HG03432 (cell line): ENCODE measurements at regions not wholly inside any gene's neighbourhood (a gene's known extent, or its start where the extent isn't known, plus 50 kb on each side); places are given as distances from the start of the nearest gene placed in this dataset.

Experiments
- ATAC-seq: cut with Tn5 transposase; IDR thresholded peaks from one replicate; pipeline ENCODE4 v1.9.1; 2021; ENCODE audit warnings: mild to moderate bottlenecking, moderate library complexity; ENCODE audit not compliant: unreplicated experiment

DNA sequence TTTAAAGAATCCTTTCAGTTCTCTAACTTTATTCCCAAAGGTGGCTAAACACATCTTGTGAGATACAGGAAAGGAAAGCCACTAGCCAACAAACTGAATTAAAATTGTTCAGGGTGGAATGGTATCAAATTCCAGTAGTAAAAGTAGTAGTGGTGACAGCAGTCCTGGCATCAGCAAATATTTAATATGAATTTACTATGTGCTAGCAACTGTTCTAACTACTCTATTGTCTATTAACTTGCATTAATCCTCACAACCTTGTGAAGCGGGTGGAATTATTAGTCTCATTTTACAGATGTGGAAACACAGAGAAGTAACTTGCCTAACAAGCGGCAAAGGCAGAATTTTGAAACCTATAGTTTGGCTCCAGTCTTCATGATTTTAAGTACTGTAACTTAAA is 130.1 kb downstream of the KLF12 start:
- no peak for ATAC-seq

DNA sequence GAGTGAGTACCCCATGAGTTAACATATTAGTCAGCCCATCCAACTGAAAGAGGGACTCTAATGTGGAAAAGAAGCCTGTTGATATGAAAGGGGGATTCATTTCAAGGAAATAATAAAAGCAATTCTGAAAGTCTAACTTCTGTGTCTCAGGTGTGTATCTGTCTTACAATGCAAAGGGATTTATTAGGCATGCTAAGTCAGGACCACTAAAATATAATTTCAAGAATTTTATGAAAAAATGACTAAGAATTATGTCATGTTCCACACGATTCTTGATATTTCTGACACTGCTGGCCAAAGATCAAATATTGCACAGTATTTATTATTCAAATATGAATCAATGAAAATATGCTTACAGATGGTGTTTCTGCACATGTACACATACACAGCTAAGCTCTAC is 130.8 kb downstream of the KLF12 start:
- ATAC-seq, result no peak

DNA sequence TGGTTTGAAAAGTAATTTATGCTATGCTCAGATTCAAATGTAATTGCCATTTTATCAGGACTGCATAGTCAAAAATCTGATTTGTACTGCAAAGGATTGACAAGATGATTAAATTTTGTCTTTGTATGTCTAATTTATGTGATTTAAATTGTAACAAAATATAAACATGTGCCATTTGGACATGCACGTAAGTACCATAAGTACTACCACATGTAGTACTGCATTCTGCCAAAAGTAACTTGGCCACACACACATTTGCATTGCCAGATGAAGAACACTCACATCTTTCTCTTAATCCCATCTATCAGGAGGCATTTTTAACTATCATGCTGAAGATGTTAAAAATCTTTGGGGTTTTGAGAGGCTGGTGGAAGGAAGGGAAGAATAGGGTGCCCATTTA is 133.3 kb downstream of the KLF12 start:
- ATAC-seq, result no peak

DNA sequence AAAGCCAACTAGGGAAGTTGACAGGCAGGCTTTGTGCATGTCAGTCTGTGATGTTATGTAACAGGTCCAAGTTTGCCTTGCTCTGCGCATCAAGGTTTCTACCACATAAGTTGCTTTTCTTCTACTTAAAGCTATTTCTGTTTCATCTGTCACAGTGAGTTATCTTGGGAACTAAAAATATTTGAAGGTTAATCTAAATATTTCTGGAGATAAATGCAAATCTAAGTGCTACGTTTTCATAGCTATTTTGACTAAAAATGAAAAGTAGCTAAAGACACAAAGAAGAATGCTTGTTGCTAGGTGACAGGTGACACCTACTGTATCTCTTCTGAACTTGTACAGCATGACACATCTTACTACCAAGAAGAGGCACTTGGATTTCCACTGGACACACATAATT is 135.6 kb downstream of the KLF12 start:
- ATAC-seq, result peak; percentile 85

DNA sequence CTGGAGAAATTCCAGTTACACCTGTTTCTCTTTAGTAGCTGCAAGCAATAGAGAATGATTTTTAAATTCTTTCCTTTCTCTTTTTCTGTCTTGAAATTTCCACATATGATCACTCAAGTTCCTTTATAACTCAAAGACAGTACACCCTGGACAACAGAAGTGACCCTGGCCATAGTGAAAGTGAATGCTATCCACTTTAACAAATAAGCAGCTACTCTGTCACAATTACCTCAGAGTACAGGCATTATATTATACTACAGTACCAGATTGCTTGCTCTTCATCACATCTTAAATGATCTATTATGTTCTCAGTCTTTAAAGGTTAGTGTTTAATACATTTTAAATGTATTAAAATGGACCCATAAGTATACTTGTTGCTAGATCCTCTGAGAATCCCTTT is 136.2 kb downstream of the KLF12 start:
- ATAC-seq, result no peak

DNA sequence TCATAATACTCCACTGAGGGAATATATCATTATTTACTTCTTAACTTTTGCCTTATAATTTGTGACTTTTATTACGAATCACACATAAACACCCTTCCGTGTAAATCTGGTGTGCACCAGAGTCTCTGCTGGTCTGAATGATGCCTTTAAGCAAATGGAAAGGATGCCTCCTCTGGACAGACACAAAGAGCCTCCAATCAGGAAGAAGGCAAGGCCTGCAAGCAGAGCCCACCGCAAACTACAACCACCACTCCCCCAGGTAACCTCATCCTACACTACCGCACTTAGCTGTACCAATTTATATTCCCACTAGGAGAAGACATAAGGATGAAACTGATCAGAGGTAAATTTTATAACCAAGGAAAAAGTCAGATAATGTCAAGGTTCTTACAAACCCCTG is 137.6 kb downstream of the KLF12 start:
- ATAC-seq, result no peak

DNA sequence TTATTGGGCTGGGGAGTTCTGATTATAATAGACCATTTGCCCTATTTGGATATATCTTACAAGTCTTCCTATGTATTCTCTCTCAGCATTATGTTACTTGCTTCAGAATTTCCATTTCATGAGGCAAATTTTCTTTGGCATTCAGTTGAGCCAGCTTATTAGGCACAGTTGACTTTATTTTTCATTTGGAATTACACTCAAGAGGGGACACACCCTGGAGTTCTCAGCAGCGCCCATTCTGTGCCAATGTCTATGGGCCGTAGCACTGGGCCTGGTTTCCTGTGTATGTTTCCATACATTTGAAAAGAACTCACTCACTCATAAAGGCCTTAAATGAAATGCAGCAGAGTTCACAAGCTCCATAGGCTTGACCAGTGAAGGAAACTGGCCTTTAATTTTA is 138.5 kb downstream of the KLF12 start:
- ATAC-seq, result no peak

DNA sequence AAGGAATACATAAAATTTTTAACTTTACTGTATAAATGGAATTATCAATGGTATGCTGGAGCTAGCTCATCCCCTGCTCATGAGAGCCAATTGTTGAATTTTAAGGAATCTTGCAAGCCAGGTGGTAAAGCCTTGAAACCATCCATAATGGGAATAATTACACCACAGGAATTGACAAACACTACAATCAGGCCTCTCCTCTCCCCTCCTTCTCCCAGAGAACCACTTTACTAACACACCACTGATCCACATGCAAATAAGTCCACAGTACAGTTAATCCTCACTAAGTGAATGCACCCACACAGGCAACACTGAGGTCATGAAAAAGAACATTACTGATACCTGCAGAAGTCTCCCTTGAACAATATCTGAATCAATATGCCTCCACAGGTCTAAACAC is 140.5 kb downstream of the KLF12 start:
- no peak for ATAC-seq

DNA sequence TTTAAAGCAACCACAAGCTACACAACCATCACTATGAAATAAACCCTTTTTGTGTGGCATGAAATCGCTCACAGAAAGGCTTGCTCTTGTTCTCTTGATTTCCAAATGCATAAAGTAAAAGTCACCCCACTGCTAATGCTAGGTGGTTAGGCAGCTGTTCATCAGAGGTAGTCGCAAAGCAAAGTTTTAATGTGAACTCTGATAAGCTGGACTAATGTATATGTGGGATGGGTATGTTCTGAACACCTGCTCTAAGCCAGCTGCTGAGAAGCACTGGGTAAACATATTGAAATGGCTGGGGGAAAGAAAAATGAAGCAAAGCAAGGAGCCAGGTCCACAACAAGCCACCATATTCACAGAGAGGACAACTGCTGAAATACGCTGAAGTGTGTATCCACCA is 142.3 kb downstream of the KLF12 start:
- no peak for ATAC-seq

DNA sequence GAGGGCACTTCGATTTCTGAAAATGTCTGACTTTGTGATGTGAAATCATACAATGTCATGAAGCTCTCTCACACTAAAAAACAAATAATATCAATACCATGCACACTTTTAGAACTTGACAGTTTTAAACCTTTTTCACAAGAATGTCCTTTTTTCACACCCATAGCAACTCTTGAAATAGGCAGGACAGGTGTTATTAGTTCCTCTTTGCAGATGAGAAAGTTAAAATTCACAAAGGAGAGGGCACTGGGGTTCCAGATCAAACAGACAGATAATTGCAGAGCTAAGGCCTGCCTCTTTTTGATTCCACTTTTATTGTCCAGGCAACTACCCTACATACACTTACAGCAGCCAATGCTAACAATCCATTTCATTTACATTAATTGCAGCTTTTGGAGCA is 142.8 kb downstream of the KLF12 start:
- ATAC-seq, result no peak

DNA sequence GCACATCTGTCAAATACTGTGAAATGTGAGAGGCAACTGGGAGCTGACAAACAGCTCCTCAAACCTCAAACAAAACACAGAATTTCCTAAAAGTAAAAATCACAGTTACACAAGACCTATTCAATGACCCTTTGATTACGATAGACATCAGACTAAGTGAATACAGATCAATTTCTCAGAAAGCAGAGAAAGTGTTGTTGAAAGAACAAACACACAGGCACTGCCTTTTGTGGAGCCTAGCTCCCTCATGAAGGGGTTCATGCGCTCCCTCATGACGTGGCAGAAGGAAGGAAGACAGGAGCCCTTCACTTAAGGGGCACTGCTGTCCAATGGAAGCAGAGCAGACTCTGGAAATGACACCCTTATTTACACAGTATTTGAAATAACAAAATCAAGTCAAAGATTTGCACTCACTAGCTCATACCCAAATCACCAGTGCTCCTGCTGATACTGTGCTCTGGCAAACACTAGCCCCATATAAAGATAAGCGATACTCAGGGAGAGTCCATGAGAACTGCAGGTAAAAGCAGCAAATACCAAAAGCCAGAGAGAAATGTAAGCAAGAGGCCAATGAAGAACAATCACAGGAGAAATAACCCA is 144.9 kb downstream of the KLF12 start:
- ATAC-seq, result no peak

DNA sequence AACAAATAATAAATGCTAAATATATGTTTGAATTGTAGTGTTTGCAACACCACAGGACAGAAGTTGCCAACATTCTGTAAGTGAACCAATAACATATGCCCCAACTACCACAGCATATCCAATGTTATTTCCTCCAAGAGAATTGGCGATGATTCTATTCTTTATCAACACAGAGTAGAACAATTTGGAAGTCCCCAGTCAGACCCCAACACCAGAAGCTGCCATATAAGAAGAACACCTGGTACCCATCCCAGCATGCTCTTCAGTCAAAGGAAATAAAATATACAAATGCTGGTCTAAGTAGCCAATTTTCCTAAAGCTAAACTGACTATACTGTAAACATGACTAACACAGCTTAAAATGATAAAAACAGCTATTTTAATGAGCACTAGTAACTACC is 145.7 kb downstream of the KLF12 start:
- no peak for ATAC-seq

DNA sequence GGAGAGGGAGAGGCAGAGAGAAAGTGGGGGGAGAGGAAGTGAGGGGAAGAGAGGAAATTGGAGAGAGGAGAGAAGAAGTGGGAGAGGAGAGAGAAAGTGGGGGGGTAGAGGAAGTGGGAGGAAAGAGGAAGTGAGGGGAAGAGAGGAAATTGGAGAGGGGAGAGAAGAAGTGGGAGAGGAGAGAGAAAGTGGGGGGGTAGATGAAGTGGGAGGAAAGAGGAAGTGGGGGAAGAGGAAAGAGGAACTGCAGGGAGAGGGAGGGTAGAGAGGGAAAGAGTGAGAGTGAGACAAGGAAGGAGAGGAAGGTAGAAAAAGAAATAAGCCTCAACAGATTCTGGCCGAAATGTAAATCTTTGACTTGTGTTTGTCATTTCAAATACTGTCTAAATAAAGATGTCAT is 146.6 kb downstream of the KLF12 start:
- ATAC-seq, result no peak

DNA sequence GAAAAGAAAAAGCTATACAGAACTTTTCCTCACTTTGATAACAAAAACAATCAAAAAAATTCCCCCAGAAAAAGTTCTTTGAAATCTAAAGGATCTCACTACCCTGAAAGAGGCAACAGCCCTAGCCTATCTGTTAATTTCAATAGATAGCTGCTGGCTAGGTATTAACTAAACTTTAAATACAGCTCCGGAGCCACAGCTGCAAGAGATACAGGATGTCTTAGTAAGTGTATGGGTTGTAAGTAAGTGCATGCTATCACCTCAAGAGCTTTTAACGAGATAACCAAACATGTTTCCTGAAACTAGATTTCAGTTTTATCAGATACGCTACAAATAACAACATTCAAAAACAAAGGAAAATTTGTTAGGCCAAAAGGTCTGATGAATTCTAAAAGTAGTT is 148.4 kb downstream of the KLF12 start:
- no peak for ATAC-seq

DNA sequence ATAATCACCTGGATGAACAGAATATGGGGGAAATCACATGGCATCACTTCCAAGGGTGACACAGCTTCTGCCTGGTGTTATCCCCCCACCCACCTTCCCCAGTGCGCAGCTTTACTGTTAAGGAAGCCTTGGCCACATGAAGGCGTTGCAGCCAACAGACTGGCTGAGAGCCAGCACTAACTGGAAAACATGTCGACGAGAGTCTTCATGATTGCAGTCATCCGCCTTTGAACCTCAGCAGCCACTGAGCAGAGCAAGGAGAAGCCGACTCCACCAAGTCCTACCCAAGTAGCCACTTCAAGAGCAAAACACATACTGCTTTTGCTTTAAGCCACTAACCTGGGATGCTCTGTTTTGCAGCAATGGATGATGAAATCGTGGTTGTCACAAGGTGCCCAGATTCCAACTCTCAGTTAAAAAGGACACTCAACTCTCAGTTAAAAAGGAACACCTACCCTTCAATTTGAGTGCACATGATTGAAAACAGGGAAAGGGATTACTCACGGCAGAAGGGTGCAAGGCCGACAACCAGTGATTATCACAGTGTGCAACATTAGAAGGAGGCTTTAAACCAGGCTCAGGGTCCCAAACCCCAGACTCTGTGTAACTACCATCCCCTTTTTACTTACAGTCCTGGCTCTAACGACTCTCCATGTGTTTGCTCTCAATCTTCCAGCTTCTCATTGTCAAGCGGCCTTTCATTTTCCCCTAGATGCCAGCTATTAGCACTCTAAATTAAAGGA is 149.1 kb downstream of the KLF12 start:
- ATAC-seq, result no peak

DNA sequence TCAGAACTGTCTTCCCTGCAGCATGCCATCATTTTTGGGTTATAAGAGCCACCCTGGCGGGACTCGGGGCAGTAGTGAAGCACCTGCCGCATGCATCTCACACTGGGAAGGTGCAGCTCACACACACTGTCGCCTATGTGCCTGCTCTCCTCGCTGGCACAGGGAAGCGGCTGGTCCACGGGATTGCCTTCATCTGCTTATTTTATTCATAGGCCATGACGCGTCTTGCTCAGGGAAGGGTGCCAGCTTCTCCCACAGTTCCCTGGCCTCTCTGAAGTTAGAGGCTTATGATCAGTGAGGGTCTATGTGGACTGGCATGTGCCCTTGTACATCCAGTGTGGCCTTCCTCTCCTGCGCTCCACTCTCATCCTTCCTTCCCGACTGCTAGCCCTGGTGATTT is 150.0 kb downstream of the KLF12 start:
- ATAC-seq, result no peak

DNA sequence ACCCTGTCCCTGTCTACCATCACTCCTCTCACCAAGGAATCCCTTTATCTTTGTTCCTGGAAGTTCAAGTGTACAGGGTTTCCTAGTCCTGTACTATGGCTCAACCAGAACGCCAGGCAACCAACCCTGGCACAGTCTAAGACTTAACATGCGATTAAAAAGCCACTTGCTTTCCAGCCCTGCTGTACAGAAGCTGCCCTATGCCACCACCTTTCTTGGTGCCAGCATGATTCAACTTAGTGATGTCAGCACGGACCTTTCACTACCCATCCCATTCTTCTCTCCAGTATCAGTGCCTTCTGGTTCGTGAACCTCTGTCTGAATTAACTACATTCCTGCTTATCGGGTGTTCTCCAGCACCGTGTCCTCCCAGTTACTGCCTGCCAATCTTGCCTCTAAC is 151.1 kb downstream of the KLF12 start:
- ATAC-seq, result no peak

DNA sequence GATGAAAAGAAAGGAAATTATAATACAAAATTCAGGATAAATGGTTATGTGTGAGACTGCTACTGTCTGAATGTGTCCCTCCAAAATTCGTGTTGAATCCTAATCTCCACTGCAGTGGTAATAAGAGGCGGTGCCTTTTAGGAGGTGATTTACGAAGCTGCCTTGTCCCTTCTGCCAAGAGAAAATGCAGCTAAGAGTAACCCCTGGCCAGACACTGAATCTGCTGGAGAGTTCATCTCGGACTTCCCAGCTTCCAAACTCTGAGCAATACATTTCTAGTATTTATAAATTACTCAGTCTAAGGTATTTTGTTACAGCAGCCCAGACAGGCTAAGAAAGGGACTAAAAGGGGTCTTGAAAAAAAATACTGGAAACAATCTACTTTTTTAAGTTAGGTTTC is 152.6 kb downstream of the KLF12 start:
- no peak for ATAC-seq

DNA sequence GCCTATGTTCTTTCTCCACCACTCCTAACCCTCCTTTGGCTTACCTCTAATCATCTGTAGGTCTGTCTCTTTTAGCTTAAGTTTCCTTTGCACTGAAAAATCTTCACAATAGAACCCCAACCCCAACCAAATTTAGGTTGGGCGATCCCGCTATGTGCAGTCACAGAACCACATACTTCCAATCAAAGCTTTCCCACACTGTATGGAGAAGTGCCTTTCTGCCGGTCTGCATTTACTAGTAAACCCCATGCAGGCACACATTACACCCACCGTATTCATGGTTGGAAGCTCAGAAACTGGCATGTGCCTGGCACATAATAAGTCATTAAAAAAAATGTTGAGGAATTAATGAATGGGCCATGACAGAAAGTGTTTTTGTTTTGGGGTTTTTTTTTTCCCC is 158.4 kb downstream of the KLF12 start:
- ATAC-seq, result no peak

DNA sequence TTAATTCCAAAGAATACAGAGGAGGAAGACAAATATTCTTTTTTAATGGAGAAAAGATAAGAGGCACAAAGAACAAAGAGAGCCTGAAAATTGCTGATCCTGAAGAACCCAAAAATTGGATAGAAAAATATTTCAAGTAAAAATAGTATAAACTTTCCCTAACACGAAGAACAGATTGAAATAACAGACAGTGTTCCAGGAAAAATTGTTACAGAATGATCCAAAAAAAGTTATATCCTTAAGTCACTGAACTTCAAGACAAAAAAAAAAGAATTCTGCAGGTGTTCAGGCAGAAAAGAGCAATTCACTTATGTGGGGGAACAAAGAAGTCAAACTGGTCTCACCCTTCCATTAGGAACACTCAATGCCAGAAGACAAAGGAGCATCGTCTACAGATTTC is 160.2 kb downstream of the KLF12 start:
- ATAC-seq, result no peak

DNA sequence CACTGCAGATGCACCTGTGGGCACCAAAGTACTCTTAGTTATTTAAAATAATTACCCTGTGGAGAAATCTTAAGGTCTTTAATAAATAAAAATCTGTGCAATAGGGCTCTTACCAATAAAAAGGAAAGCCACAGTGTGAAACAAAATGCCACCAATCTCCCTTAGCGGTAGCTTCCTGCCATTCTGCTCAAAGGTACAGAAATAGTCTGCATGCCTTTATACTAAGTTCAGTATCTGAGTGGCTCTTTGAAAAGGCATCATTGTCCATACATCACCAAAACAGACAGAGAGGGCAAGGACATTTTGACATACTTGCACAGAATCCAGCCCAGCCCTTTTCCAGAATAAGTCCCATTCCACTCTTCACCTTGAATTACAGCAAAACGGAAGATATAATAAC is 161.0 kb downstream of the KLF12 start:
- no peak for ATAC-seq

DNA sequence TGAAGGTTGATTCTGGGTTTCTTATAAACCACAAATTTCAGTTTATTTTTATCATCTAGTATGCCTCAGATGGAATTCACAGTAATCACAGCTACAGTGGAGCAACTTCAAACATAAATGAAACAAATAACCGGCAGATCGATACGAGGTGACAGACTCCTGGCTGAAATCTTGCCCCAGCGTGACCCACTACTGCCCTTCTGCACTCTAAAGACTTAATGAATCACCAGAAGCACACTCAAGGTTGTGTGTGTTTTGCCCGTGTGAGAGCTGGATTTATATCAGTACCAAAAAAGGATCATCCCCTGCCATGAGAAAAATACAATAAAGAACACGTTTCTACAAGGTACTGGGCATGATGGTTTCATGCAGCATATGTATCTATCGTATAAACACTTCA is 161.7 kb downstream of the KLF12 start:
- ATAC-seq, result no peak

DNA sequence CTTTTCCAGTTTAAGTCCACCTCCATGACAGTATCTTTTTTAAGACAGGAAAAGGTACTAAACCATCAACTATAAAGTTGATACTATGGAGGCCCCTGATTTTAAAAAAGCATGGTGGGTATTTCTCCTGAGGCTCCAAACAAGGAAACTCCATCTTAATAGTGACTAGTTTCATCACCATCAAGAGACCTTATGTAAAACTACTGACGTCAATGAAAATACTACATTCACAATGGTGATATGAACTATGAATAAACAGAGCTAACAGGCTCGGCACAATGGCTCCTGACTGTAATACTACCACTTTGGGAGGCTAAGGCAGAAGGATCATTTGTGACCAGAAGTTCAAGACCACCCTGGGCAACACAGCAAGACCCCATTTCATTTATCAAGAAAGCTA is 162.7 kb downstream of the KLF12 start:
- no peak for ATAC-seq
